ENCODE measurements at regions not wholly inside any gene's neighbourhood (a gene's known extent, or its start where the extent isn't known, plus 50 kb on each side); places are given as distances from the start of the nearest gene placed in this dataset.
"Not testable (repeated sequence)": the region's sequence is repeated elsewhere in the genome, so short reads cannot be mapped to it uniquely, and the experiment has no call there.

- H3K27ac ChIP-seq, result no peak overlapping the region
- no peak for TF ChIP-seq ZFX (IDR thresholded peaks at IDR 0.05)
- TF ChIP-seq CTCF (conservative IDR thresholded peaks at IDR 0.05), result no peak
Measured at GRCh38 chr2:19632403-19632991, 269.3 kb downstream of the TTC32 start.

GRCh38 chr2:19631871-19632270, 269.9 kb downstream of the TTC32 start:
- TF ChIP-seq CTCF (conservative IDR thresholded peaks at IDR 0.05), result no peak
- no peak for TF ChIP-seq ZFX (IDR thresholded peaks at IDR 0.05)
- H3K27ac ChIP-seq, result no peak overlapping the region

- no peak overlapping the region for H3K27ac ChIP-seq
- TF ChIP-seq ZFX (IDR thresholded peaks at IDR 0.05) (no peak), CTCF (conservative IDR thresholded peaks at IDR 0.05) (no peak)
Measured at GRCh38 chr2:19630921-19631320, 270.9 kb downstream of the TTC32 start.

GRCh38 chr2:19627359-19627758, 268.9 kb upstream of the OSR1 start:
- TF ChIP-seq ZFX (IDR thresholded peaks at IDR 0.05) (no peak), CTCF (conservative IDR thresholded peaks at IDR 0.05) (no peak)
- H3K27ac ChIP-seq, result no peak overlapping the region

- H3K27ac ChIP-seq, result no peak overlapping the region
- TF ChIP-seq CTCF (conservative IDR thresholded peaks at IDR 0.05), result no peak
- no peak for TF ChIP-seq ZFX (IDR thresholded peaks at IDR 0.05)
Measured at GRCh38 chr2:19623488-19623887, 265.1 kb upstream of the OSR1 start.

GRCh38 chr2:19617257-19617848, 258.9 kb upstream of the OSR1 start:
- TF ChIP-seq ZFX (IDR thresholded peaks at IDR 0.05) (no peak), CTCF (conservative IDR thresholded peaks at IDR 0.05) (no peak)

GRCh38 chr2:19615402-19615801, 257.0 kb upstream of the OSR1 start:
- not testable (repeated sequence) for H3K27ac ChIP-seq

More at GRCh38 chr2:19617257-19617848, 258.9 kb upstream of the OSR1 start:
- no peak overlapping the region for H3K27ac ChIP-seq

GRCh38 chr2:19614066-19614465, 255.6 kb upstream of the OSR1 start:
- TF ChIP-seq ZFX (IDR thresholded peaks at IDR 0.05) (no peak), CTCF (conservative IDR thresholded peaks at IDR 0.05) (no peak)
- no peak overlapping the region for H3K27ac ChIP-seq

Data from C4-2B (cell line).